ENCODE measurements at regions not wholly inside any gene's neighbourhood (a gene's known extent, or its start where the extent isn't known, plus 50 kb on each side); places are given as distances from the start of the nearest gene placed in this dataset.

DNA sequence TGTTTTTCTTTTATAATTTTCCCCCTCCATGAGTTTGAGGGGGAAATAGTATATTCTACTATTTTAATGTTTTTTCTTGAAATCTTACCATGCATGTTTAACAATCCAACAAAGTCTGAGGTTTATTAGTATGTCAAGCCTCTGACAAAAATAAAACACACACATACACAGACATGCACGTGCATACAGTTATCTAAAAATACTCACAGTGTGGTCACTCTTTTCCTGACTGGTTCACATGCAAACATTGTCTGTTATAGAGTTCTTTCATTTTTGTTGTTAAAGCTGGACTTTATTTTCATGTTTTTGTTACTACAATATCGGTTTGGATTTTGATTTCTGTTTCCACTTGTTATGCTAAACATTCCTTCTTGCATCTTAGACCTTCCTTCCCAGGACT lies 236.6 kb downstream of the MFSD1 start:
- TF ChIP-seq TAF1 (IDR thresholded peaks at IDR 0.05; ENCODE audit: low read depth) = no peak
- TF ChIP-seq, protein P1, sequence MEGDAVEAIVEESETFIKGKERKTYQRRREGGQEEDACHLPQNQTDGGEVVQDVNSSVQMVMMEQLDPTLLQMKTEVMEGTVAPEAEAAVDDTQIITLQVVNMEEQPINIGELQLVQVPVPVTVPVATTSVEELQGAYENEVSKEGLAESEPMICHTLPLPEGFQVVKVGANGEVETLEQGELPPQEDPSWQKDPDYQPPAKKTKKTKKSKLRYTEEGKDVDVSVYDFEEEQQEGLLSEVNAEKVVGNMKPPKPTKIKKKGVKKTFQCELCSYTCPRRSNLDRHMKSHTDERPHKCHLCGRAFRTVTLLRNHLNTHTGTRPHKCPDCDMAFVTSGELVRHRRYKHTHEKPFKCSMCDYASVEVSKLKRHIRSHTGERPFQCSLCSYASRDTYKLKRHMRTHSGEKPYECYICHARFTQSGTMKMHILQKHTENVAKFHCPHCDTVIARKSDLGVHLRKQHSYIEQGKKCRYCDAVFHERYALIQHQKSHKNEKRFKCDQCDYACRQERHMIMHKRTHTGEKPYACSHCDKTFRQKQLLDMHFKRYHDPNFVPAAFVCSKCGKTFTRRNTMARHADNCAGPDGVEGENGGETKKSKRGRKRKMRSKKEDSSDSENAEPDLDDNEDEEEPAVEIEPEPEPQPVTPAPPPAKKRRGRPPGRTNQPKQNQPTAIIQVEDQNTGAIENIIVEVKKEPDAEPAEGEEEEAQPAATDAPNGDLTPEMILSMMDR (IDR thresholded peaks at IDR 0.05; ENCODE audit: poor library complexity, severe bottlenecking) = no peak
- TF ChIP-seq POLR2AphosphoS5 (IDR thresholded peaks at IDR 0.05) = no peak
- no peak for TF ChIP-seq RAD21 (conservative IDR thresholded peaks at IDR 0.05)

Measured in neural cell (in vitro differentiated cells).